Adrenal gland (tissue), 5 donors: ENCODE measurements at regions not wholly inside any gene's neighbourhood (a gene's known extent, or its start where the extent isn't known, plus 50 kb on each side); places are given as distances from the start of the nearest gene placed in this dataset.

ENCODE experiments used
- CTCF ChIP-seq, 6 experiments: fragments of 450-650 bp in 4 of 6; fragments of 200-600 bp in 2 of 6; sonication (generic) in 1 of 6; IDR thresholded peaks; 1 replicate in 5 of 6; 2 replicates in 1 of 6; pipeline versions ENCODE4 v1.5.1 to v1.8.0; 2016 to 2021; ENCODE audit warnings: antibody characterized with exemption in 6 of 6, mild to moderate bottlenecking in 2 of 6, moderate library complexity in 1 of 6
- POLR2A ChIP-seq, 2 donors: fragments of 450-650 bp; IDR thresholded peaks; one replicate each; pipeline ENCODE4 v1.6.1; 2017; ENCODE audit warnings: antibody characterized with exemption in 2 of 2, mild to moderate bottlenecking in 2 of 2, moderate library complexity in 1 of 2
- donor health status: DM: no; HTN: no; CAD: no.

DNA sequence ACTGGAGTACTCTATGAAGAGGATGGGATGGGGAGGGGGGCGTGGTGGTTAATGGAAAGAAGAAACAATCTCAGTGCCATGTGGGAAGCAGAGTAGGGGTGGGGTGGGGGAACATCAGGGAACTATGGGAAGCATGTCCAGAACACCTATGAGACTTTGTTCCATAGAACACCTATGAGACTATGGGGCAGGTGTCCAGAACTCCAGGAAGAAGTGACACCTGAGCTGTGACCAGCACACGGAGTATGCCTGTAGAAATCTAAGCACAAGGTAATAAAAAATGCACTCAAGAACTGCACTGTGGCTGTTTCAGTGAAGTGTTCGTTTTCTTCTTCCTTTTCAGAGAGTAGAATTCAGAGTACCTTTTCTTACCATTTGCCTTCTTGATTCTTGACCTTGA is 704.8 kb upstream of the TENM3 start:
- TF ChIP-seq CTCF (IDR thresholded peaks at IDR 0.05) (no peak), POLR2A (IDR thresholded peaks at IDR 0.05) (no peak)
